ENCODE measurements at regions not wholly inside any gene's neighbourhood (a gene's known extent, or its start where the extent isn't known, plus 50 kb on each side); places are given as distances from the start of the nearest gene placed in this dataset.
"Not testable (repeated sequence)": the region's sequence is repeated elsewhere in the genome, so short reads cannot be mapped to it uniquely, and the experiment has no call there.

- no peak for DNase-seq (ENCODE audit: low read depth in 2 of 3, low spot score in 1 of 3)
Measured at GRCh38 chr4:141518222-141518621, 118.2 kb upstream of the IL15 start.

GRCh38 chr4:141524116-141524515, 112.3 kb upstream of the IL15 start:
- DNase-seq (ENCODE audit: low read depth in 2 of 3, low spot score in 1 of 3), result no peak

- no peak for DNase-seq (ENCODE audit: low read depth in 2 of 3, low spot score in 1 of 3)
Measured at GRCh38 chr4:141524841-141525240, 111.5 kb upstream of the IL15 start.

GRCh38 chr4:141530627-141531026, 105.8 kb upstream of the IL15 start:
- no peak for DNase-seq (ENCODE audit: low read depth in 2 of 3, low spot score in 1 of 3)

GRCh38 chr4:141534985-141535384, 101.4 kb upstream of the IL15 start:
- no peak for DNase-seq (ENCODE audit: low read depth in 2 of 3, low spot score in 1 of 3)

- no peak for DNase-seq (ENCODE audit: low read depth in 2 of 3, low spot score in 1 of 3)
Measured at GRCh38 chr4:141538001-141538400, 98.4 kb upstream of the IL15 start.

- no peak for DNase-seq (ENCODE audit: low read depth in 2 of 3, low spot score in 1 of 3)
Measured at GRCh38 chr4:141540643-141541042, 95.7 kb upstream of the IL15 start.

GRCh38 chr4:141541851-141542250, 94.5 kb upstream of the IL15 start:
- no peak for DNase-seq (ENCODE audit: low read depth in 2 of 3, low spot score in 1 of 3)

- no peak for DNase-seq (ENCODE audit: low read depth in 2 of 3, low spot score in 1 of 3)
Measured at GRCh38 chr4:141543176-141543575, 93.2 kb upstream of the IL15 start.

GRCh38 chr4:141543706-141544105, 92.7 kb upstream of the IL15 start:
- no peak for DNase-seq (ENCODE audit: low read depth in 2 of 3, low spot score in 1 of 3)

GRCh38 chr4:141548791-141549190, 87.6 kb upstream of the IL15 start:
- DNase-seq (ENCODE audit: low read depth in 2 of 3, low spot score in 1 of 3), result no peak

GRCh38 chr4:141560056-141560455, 76.3 kb upstream of the IL15 start:
- DNase-seq (ENCODE audit: low read depth in 2 of 3, low spot score in 1 of 3), result no peak

GRCh38 chr4:141562649-141563048, 73.7 kb upstream of the IL15 start:
- DNase-seq (ENCODE audit: low read depth in 2 of 3, low spot score in 1 of 3), result no peak

- DNase-seq (ENCODE audit: low read depth in 2 of 3, low spot score in 1 of 3), result no peak
Measured at GRCh38 chr4:141563723-141564122, 72.7 kb upstream of the IL15 start.

- not testable (repeated sequence) for DNase-seq (ENCODE audit: low read depth in 2 of 3, low spot score in 1 of 3)
Measured at GRCh38 chr4:141564961-141565360, 71.4 kb upstream of the IL15 start.

GRCh38 chr4:141565379-141566089, 70.8 kb upstream of the IL15 start:
- no peak for DNase-seq (ENCODE audit: low read depth in 2 of 3, low spot score in 1 of 3)

GRCh38 chr4:141567326-141567915, 69.0 kb upstream of the IL15 start:
- no peak for DNase-seq (ENCODE audit: low read depth in 2 of 3, low spot score in 1 of 3)

GRCh38 chr4:141569141-141569540, 67.2 kb upstream of the IL15 start:
- DNase-seq (ENCODE audit: low read depth in 2 of 3, low spot score in 1 of 3), result no peak

- DNase-seq (ENCODE audit: low read depth in 2 of 3, low spot score in 1 of 3), result no peak
Measured at GRCh38 chr4:141570290-141570689, 66.1 kb upstream of the IL15 start.

GRCh38 chr4:141571362-141571761, 65.0 kb upstream of the IL15 start:
- no peak for DNase-seq (ENCODE audit: low read depth in 2 of 3, low spot score in 1 of 3)

GRCh38 chr4:141571793-141572192, 64.6 kb upstream of the IL15 start:
- no peak for DNase-seq (ENCODE audit: low read depth in 2 of 3, low spot score in 1 of 3)

GRCh38 chr4:141573678-141574077, 62.7 kb upstream of the IL15 start:
- no peak for DNase-seq (ENCODE audit: low read depth in 2 of 3, low spot score in 1 of 3)

GRCh38 chr4:141575884-141576283, 60.5 kb upstream of the IL15 start:
- no peak for DNase-seq (ENCODE audit: low read depth in 2 of 3, low spot score in 1 of 3)

All from stimulated activated CD4-positive, alpha-beta T cell treated with anti-CD3 and anti-CD28 coated beads, Interleukin-12 subunit alpha, Interleukin-12 subunit beta, amount 100 ng/mL, for 48 hours (primary cell).